ENCODE measurements at regions not wholly inside any gene's neighbourhood (a gene's known extent, or its start where the extent isn't known, plus 50 kb on each side); places are given as distances from the start of the nearest gene placed in this dataset.

GRCh38 chr18:4844320-4844719, 352.7 kb downstream of the AKAIN1 start:
- H3K36me3 ChIP-seq (replicated peaks; ENCODE audit: insufficient read depth, low read length) = no peaks in the 10 kb centered on the region
- H3K79me2 ChIP-seq (ENCODE audit: low read length) = no peaks in the 10 kb centered on the region
- H3K4me3 ChIP-seq (ENCODE audit: low read length) = no peak overlapping the region
- H3K4me1 ChIP-seq (ENCODE audit: low read length) = no peaks in the 10 kb centered on the region
- no peaks in the 10 kb centered on the region for H4K20me1 ChIP-seq (ENCODE audit: insufficient read depth, low read length)
- H3K27me3 ChIP-seq (replicated peaks; ENCODE audit: insufficient read depth, low read length) = no peaks in the 10 kb centered on the region
- H2AFZ ChIP-seq (ENCODE audit: low read length) = no peak overlapping the region
- no peak overlapping the region for H3K4me2 ChIP-seq (ENCODE audit: low read depth, low read length)
- no peak overlapping the region for H3K9ac ChIP-seq (ENCODE audit: low read length)
- no peak for TF ChIP-seq EZH2 (optimal IDR thresholded peaks at IDR 0.05; ENCODE audit: low read depth, low read length)
- no peak for TF ChIP-seq CTCF (IDR thresholded peaks at IDR 0.05; ENCODE audit: low read length)
- no peak for TF ChIP-seq EZH2phosphoT487 (IDR thresholded peaks at IDR 0.05; ENCODE audit: low read length)
- H3F3A ChIP-seq (ENCODE audit: insufficient read depth, low read length) = no peaks in the 10 kb centered on the region
- H3K9me3 ChIP-seq (replicated peaks; ENCODE audit: insufficient read depth, low read length) = no peaks in the 10 kb centered on the region
- DNase-seq = no peak
- H3K9me2 ChIP-seq (replicated peaks; ENCODE audit: insufficient read depth, low read length) = no peaks in the 10 kb centered on the region
- no peak overlapping the region for H3K27ac ChIP-seq (ENCODE audit: low read length)

GRCh38 chr18:4843771-4844170, 353.3 kb downstream of the AKAIN1 start:
- no peaks in the 10 kb centered on the region for H3F3A ChIP-seq (ENCODE audit: insufficient read depth, low read length)
- no peak overlapping the region for H3K4me3 ChIP-seq (ENCODE audit: low read length)
- no peak overlapping the region for H3K27ac ChIP-seq (ENCODE audit: low read length)
- H3K27me3 ChIP-seq (replicated peaks; ENCODE audit: insufficient read depth, low read length) = no peaks in the 10 kb centered on the region
- H3K79me2 ChIP-seq (ENCODE audit: low read length) = no peaks in the 10 kb centered on the region
- no peak overlapping the region for H3K4me2 ChIP-seq (ENCODE audit: low read depth, low read length)
- H3K9me3 ChIP-seq (replicated peaks; ENCODE audit: insufficient read depth, low read length) = no peaks in the 10 kb centered on the region
- H3K9ac ChIP-seq (ENCODE audit: low read length) = no peak overlapping the region
- no peaks in the 10 kb centered on the region for H4K20me1 ChIP-seq (ENCODE audit: insufficient read depth, low read length)
- no peaks in the 10 kb centered on the region for H3K4me1 ChIP-seq (ENCODE audit: low read length)
- H3K9me2 ChIP-seq (replicated peaks; ENCODE audit: insufficient read depth, low read length) = no peaks in the 10 kb centered on the region
- TF ChIP-seq EZH2 (optimal IDR thresholded peaks at IDR 0.05; ENCODE audit: low read depth, low read length) (no peak), CTCF (IDR thresholded peaks at IDR 0.05; ENCODE audit: low read length) (no peak), EZH2phosphoT487 (IDR thresholded peaks at IDR 0.05; ENCODE audit: low read length) (no peak)
- no peak for DNase-seq
- H3K36me3 ChIP-seq (replicated peaks; ENCODE audit: insufficient read depth, low read length) = no peaks in the 10 kb centered on the region
- H2AFZ ChIP-seq (ENCODE audit: low read length) = no peak overlapping the region

- Histone ChIP-seq H3F3A (ENCODE audit: insufficient read depth, low read length) (no peaks in the 10 kb centered on the region), H4K20me1 (ENCODE audit: insufficient read depth, low read length) (no peaks in the 10 kb centered on the region), H3K4me1 (ENCODE audit: low read length) (no peaks in the 10 kb centered on the region), H3K4me3 (ENCODE audit: low read length) (no peak overlapping the region), H3K9ac (ENCODE audit: low read length) (no peak overlapping the region), H3K9me3 (replicated peaks; ENCODE audit: insufficient read depth, low read length) (no peaks in the 10 kb centered on the region), H3K27ac (ENCODE audit: low read length) (no peak overlapping the region), H2AFZ (ENCODE audit: low read length) (no peak overlapping the region), H3K9me2 (replicated peaks; ENCODE audit: insufficient read depth, low read length) (no peaks in the 10 kb centered on the region), H3K36me3 (replicated peaks; ENCODE audit: insufficient read depth, low read length) (no peaks in the 10 kb centered on the region), H3K79me2 (ENCODE audit: low read length) (no peaks in the 10 kb centered on the region), H3K4me2 (ENCODE audit: low read depth, low read length) (no peak overlapping the region), H3K27me3 (replicated peaks; ENCODE audit: insufficient read depth, low read length) (no peaks in the 10 kb centered on the region)
- TF ChIP-seq CTCF (IDR thresholded peaks at IDR 0.05; ENCODE audit: low read length) = no peak
- no peak for TF ChIP-seq EZH2 (optimal IDR thresholded peaks at IDR 0.05; ENCODE audit: low read depth, low read length)
- no peak for TF ChIP-seq EZH2phosphoT487 (IDR thresholded peaks at IDR 0.05; ENCODE audit: low read length)
- DNase-seq = no peak
These were observed 354.3 kb downstream of the AKAIN1 start for GRCh38 chr18:4842751-4843150.
